ENCODE measurements at regions not wholly inside any gene's neighbourhood (a gene's known extent, or its start where the extent isn't known, plus 50 kb on each side); places are given as distances from the start of the nearest gene placed in this dataset.
"Not testable (repeated sequence)": the region's sequence is repeated elsewhere in the genome, so short reads cannot be mapped to it uniquely, and the experiment has no call there.

DNA sequence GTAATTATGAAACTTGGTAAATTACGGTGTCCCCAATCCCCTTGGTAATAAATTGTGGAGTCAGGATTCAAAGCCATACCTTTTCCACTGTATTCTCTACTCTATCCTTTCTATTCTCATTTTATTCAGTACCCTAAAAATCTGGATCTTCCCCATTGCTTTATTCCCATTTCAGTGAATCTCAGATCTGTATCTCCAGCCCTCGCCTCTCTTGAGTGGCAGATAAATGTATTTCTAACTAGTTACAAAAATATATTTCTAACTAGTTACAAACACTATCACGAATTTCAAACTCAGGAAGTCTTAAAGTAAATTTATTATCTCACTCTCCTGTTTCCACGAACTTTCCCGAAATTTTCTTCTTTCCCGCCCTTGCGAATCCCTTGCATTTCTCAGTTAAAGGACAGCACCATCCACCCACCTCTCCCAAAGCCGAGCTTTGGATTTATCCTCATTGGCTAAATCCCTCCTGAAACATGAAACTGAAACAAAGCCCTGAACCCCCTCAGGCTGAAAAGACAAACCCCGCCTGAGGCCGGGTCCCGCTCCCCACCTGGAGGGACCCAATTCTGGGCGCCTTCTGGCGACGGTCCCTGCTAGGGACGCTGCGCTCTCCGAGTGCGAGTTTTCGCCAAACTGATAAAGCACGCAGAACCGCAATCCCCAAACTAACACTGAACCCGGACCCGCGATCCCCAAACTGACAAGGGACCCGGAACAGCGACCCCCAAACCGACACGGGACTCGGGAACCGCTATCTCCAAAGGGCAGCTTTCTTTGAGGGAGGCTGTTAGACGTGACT is 164.3 kb upstream of the PABPC3 start:
- Histone ChIP-seq H3K4me1 (ENCODE audit: control insufficient read depth in 2 of 2, insufficient read depth in 2 of 2, low read length in 2 of 2) (no peaks in the 10 kb centered on the region), H3K36me3 (ENCODE audit: control insufficient read depth in 2 of 2, insufficient read depth in 2 of 2, low read length in 2 of 2) (no peaks in the 10 kb centered on the region), H3K27ac (ENCODE audit: low read depth in 2 of 2, low read length in 2 of 2) (no peak overlapping the region), H3K9me3 (ENCODE audit: control insufficient read depth in 2 of 2, low read length in 2 of 2) (no peaks in the 10 kb centered on the region), H3K4me3 (ENCODE audit: low read length in 2 of 2) (no peak overlapping the region), H3K27me3 (ENCODE audit: control insufficient read depth in 2 of 2, insufficient read depth in 2 of 2, low read length in 2 of 2) (peaks cover 3 to 6% of the 10 kb centered on the region in 2 donors), H3K9ac (ENCODE audit: low read depth in 1 of 2, low read length in 2 of 2) (no peak overlapping the region)

DNA sequence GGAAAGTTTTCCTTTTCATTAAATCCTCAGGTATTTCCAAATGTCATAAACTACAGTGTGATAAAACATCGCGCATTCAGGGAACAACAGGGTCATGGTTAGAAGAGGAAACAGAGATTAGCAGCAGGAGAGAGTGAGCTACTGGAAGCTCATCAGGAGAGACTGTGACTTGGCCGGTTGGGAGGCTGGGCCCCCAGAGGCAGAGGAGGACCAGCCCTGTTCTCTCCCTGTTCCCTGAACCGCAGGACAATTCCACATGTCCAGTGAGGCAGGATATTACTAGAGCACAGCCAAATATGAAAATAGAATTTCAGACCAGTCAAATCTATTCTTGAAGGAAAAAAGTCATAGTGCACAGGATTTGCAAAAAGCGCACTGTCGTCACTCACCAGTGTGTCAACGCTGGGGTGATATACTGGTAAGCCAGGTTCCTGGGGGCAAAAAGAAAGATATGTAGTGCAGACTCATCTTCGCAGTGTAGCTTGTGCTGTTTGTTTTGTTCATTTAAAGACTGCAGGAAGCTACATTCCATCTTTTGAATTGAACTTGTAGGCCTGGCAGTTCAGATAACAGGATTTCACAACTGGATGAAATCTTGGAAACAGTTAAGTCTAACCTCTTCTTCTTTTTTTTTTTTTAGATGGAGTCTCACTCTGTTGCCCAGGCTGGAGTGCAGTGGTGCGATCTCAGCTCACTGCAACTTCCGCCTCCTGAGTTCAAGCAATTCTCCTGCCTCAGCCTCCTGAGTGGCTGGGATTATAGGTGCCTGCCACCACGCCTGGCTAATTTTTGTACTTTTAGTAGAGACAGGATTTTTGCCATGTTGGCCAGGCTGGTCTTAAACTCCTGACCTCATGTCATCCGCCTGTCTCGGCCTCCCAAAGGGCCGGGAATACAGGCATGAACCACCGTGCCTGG is 162.6 kb upstream of the PABPC3 start:
- not testable (repeated sequence) for H3K9ac ChIP-seq (ENCODE audit: low read depth in 1 of 2, low read length in 2 of 2); H3K4me3 ChIP-seq (ENCODE audit: low read length in 2 of 2); H3K27me3 ChIP-seq (ENCODE audit: control insufficient read depth in 2 of 2, insufficient read depth in 2 of 2, low read length in 2 of 2); H3K4me1 ChIP-seq (ENCODE audit: control insufficient read depth in 2 of 2, insufficient read depth in 2 of 2, low read length in 2 of 2); H3K9me3 ChIP-seq (ENCODE audit: control insufficient read depth in 2 of 2, low read length in 2 of 2); H3K36me3 ChIP-seq (ENCODE audit: control insufficient read depth in 2 of 2, insufficient read depth in 2 of 2, low read length in 2 of 2); H3K27ac ChIP-seq (ENCODE audit: low read depth in 2 of 2, low read length in 2 of 2)

DNA sequence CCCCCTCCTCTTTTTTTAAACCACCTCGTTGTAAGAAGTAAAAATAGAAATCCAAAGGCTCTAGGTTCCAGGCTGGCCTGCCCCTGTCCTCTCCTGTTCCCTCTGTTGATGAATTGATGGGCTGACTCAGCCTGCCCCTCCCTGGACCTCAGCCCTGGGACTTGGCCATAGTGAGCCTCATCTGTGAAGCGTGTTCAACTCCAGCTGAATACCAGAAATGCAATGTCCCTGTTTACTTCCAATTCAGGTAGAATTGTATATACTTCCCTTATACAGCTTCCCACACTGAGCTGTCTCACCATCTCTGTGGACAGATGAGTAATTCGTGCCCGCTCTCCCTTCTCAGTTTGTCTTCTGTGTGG is 161.9 kb upstream of the PABPC3 start:
- H3K4me3 ChIP-seq (ENCODE audit: low read length in 2 of 2); H3K9me3 ChIP-seq (ENCODE audit: control insufficient read depth in 2 of 2, low read length in 2 of 2); H3K36me3 ChIP-seq (ENCODE audit: control insufficient read depth in 2 of 2, insufficient read depth in 2 of 2, low read length in 2 of 2); H3K9ac ChIP-seq (ENCODE audit: low read depth in 1 of 2, low read length in 2 of 2); H3K27me3 ChIP-seq (ENCODE audit: control insufficient read depth in 2 of 2, insufficient read depth in 2 of 2, low read length in 2 of 2); H3K4me1 ChIP-seq (ENCODE audit: control insufficient read depth in 2 of 2, insufficient read depth in 2 of 2, low read length in 2 of 2); H3K27ac ChIP-seq (ENCODE audit: low read depth in 2 of 2, low read length in 2 of 2): not testable (repeated sequence)

DNA sequence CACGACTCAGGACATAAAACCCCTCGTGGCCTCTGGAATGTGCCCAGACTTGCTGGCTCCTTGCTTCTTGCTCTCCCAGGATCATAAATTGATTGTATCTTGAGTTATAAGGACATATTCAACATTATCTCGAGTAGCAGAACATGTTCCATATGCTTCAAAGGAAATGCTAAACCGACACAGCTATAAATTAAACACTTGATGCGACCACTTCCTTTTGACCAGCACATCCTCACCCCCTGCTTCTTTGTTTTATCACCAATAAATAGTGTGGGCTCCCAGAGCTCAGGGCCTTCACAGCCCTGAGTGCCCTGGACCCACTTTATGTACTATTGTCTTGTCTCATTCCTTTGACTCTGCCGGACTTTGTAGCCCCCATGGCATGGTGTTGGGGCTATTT is 157.0 kb upstream of the PABPC3 start:
- H3K27me3 ChIP-seq (ENCODE audit: control insufficient read depth in 2 of 2, insufficient read depth in 2 of 2, low read length in 2 of 2), result no peaks in the 10 kb centered on the region
- no peaks in the 10 kb centered on the region for H3K4me1 ChIP-seq (ENCODE audit: control insufficient read depth in 2 of 2, insufficient read depth in 2 of 2, low read length in 2 of 2)
- no peak overlapping the region for H3K4me3 ChIP-seq (ENCODE audit: low read length in 2 of 2)
- H3K9ac ChIP-seq (ENCODE audit: low read depth in 1 of 2, low read length in 2 of 2), result no peak overlapping the region
- H3K9me3 ChIP-seq (ENCODE audit: control insufficient read depth in 2 of 2, low read length in 2 of 2), result no peaks in the 10 kb centered on the region
- no peaks in the 10 kb centered on the region for H3K36me3 ChIP-seq (ENCODE audit: control insufficient read depth in 2 of 2, insufficient read depth in 2 of 2, low read length in 2 of 2)
- no peak overlapping the region for H3K27ac ChIP-seq (ENCODE audit: low read depth in 2 of 2, low read length in 2 of 2)

DNA sequence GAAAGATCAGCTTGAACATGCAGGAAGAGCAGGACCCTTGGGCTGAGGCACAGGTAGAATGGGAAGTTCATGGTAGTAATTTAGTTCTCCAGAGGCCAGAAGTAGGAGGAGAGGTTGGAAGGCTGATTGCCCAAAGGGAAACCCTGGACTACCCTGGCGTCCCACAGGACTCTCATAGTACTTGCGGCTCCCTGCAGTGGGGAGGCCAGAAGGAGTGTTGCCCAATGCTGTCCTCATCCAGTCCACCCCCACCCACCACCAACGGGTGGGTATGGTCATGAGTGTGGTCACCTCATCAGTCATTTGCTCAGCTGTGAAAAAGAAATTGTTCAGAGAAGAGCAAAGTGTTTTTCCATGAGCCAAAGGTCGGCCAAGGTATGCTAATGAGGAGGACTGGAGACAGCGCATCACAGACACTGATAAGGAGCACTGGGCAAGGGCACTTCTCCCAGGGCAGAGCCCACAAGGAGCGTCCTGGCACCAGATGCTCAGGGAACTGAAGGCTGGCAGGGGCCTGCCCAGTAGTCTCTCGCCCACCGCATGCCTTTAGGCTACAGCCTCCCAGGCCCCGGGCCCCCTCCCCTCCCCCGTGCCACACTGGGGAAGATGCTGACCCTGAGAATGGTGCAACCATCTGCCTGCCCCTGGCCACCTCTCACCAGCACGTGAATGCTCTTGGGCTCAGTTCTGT is 154.8 kb upstream of the PABPC3 start:
- H3K4me3 ChIP-seq (ENCODE audit: low read length in 2 of 2); H3K27me3 ChIP-seq (ENCODE audit: control insufficient read depth in 2 of 2, insufficient read depth in 2 of 2, low read length in 2 of 2); H3K36me3 ChIP-seq (ENCODE audit: control insufficient read depth in 2 of 2, insufficient read depth in 2 of 2, low read length in 2 of 2); H3K9ac ChIP-seq (ENCODE audit: low read depth in 1 of 2, low read length in 2 of 2); H3K27ac ChIP-seq (ENCODE audit: low read depth in 2 of 2, low read length in 2 of 2); H3K4me1 ChIP-seq (ENCODE audit: control insufficient read depth in 2 of 2, insufficient read depth in 2 of 2, low read length in 2 of 2); H3K9me3 ChIP-seq (ENCODE audit: control insufficient read depth in 2 of 2, low read length in 2 of 2): not testable (repeated sequence)

DNA sequence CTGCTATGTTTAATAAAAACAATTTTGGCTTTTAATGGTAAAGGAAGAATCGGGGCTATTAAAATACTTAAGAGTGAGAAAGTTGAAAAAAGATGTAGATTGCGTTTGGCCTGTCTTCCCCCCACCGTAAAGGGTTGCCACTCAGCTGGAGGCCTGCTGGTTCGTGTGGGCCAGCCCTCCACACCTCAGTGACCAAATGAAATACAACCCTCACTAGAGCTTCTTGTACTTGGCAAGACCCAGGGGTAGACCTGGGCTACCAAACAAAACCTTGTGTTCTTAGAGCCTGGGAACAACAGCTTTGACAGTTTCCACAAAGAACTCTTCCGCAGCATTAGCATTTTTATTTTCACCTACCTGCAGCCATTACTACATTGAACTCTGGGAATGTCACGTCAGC is 152.8 kb upstream of the PABPC3 start:
- Histone ChIP-seq H3K4me1 (ENCODE audit: control insufficient read depth in 2 of 2, insufficient read depth in 2 of 2, low read length in 2 of 2) (no peaks in the 10 kb centered on the region), H3K9ac (ENCODE audit: low read depth in 1 of 2, low read length in 2 of 2) (no peak overlapping the region), H3K9me3 (ENCODE audit: control insufficient read depth in 2 of 2, low read length in 2 of 2) (no peaks in the 10 kb centered on the region), H3K36me3 (ENCODE audit: control insufficient read depth in 2 of 2, insufficient read depth in 2 of 2, low read length in 2 of 2) (no peaks in the 10 kb centered on the region), H3K27ac (ENCODE audit: low read depth in 2 of 2, low read length in 2 of 2) (no peak overlapping the region), H3K27me3 (ENCODE audit: control insufficient read depth in 2 of 2, insufficient read depth in 2 of 2, low read length in 2 of 2) (no peaks in the 10 kb centered on the region), H3K4me3 (ENCODE audit: low read length in 2 of 2) (no peak overlapping the region)

DNA sequence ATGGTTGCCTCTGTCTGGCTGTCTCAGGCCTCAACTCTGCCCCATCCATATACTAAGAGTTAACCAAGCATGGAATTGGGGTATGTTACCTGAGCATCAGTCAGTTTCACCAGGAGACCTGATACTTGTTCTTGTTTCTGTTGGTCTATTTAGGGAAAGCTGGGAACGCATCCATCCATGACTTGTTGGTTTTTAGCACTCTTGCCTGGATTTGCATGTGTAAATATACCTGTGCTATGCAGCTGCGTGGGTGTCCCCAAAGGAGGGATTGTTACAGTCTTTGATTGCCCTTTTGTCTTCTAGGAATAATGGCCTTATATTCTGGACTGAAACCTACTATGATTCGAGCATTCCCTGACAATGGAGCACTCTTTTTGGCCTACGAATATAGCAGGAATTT is 151.9 kb upstream of the PABPC3 start:
- not testable (repeated sequence) for H3K4me3 ChIP-seq (ENCODE audit: low read length in 2 of 2); H3K27me3 ChIP-seq (ENCODE audit: control insufficient read depth in 2 of 2, insufficient read depth in 2 of 2, low read length in 2 of 2); H3K36me3 ChIP-seq (ENCODE audit: control insufficient read depth in 2 of 2, insufficient read depth in 2 of 2, low read length in 2 of 2); H3K4me1 ChIP-seq (ENCODE audit: control insufficient read depth in 2 of 2, insufficient read depth in 2 of 2, low read length in 2 of 2); H3K9me3 ChIP-seq (ENCODE audit: control insufficient read depth in 2 of 2, low read length in 2 of 2); H3K27ac ChIP-seq (ENCODE audit: low read depth in 2 of 2, low read length in 2 of 2); H3K9ac ChIP-seq (ENCODE audit: low read depth in 1 of 2, low read length in 2 of 2)

DNA sequence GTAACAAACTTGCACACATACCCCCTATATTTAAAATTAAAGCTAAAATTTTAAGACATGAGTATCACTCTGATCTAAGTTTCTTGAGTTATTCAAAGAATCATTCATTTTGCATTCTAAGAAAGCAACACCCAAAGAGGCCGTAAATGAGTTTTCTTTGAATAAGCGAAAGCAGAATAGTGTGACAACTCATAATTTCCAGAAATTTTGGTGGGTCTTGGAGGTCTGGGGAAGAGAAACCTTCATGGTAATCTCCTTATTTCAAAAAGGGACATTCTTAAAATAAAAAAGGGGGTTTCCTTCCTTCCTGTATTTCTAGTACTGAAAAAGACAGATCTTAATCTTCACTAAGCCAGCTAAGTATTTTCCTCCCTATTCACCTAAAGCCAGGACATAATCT is 147.0 kb upstream of the PABPC3 start:
- H3K27me3 ChIP-seq (ENCODE audit: control insufficient read depth in 2 of 2, insufficient read depth in 2 of 2, low read length in 2 of 2); H3K36me3 ChIP-seq (ENCODE audit: control insufficient read depth in 2 of 2, insufficient read depth in 2 of 2, low read length in 2 of 2); H3K4me1 ChIP-seq (ENCODE audit: control insufficient read depth in 2 of 2, insufficient read depth in 2 of 2, low read length in 2 of 2); H3K9ac ChIP-seq (ENCODE audit: low read depth in 1 of 2, low read length in 2 of 2); H3K4me3 ChIP-seq (ENCODE audit: low read length in 2 of 2); H3K27ac ChIP-seq (ENCODE audit: low read depth in 2 of 2, low read length in 2 of 2); H3K9me3 ChIP-seq (ENCODE audit: control insufficient read depth in 2 of 2, low read length in 2 of 2): not testable (repeated sequence)

DNA sequence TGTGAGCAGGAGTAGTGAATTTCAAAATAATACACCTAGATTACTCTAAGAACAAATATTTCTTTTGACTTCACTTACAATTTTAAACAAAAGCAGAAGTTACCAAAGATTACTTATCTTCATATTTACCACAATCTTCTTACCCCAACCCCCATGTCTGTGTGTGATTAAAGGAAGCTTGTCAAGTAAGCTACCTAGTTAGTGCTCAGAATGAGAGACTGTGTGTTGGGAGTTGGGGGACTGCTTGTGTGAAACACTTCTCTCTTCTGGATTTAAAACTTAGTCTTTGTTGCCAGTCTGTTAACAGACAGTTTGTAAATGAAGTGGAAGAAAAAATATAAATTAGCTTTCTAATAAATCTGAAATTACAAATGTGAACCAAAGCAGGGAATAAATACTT is 145.3 kb upstream of the PABPC3 start:
- H3K36me3 ChIP-seq (ENCODE audit: control insufficient read depth in 2 of 2, insufficient read depth in 2 of 2, low read length in 2 of 2); H3K9me3 ChIP-seq (ENCODE audit: control insufficient read depth in 2 of 2, low read length in 2 of 2); H3K27ac ChIP-seq (ENCODE audit: low read depth in 2 of 2, low read length in 2 of 2); H3K9ac ChIP-seq (ENCODE audit: low read depth in 1 of 2, low read length in 2 of 2); H3K27me3 ChIP-seq (ENCODE audit: control insufficient read depth in 2 of 2, insufficient read depth in 2 of 2, low read length in 2 of 2); H3K4me3 ChIP-seq (ENCODE audit: low read length in 2 of 2); H3K4me1 ChIP-seq (ENCODE audit: control insufficient read depth in 2 of 2, insufficient read depth in 2 of 2, low read length in 2 of 2): not testable (repeated sequence)

DNA sequence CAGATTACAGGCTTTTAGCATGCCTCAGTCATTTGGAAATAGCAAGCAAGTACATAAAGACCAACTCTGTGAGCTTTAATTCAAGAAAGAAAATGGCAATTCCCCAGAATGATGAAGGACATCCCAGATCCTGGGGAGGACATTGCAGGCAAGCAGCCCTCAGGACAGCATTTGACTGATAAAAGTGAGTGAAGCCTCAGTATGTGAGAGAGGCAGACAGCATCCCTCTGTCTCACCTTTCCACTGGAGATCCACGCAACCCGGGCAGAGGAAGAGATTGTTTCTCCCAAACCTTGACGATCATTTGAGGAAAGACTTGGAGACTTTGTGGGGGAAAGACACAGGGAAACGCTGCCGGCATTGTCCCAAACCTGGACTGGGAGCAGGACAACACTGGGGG is 128.0 kb upstream of the PABPC3 start:
- Histone ChIP-seq H3K4me3 (ENCODE audit: low read length in 2 of 2) (peak overlapping the region; percentile 46), H3K9ac (ENCODE audit: low read depth in 1 of 2, low read length in 2 of 2) (peak overlapping the region; percentile 17 to 34)

More for the DNA sequence above, 128.0 kb upstream of the PABPC3 start:
- not testable (repeated sequence) for H3K27ac ChIP-seq (ENCODE audit: low read depth in 2 of 2, low read length in 2 of 2); H3K9me3 ChIP-seq (ENCODE audit: control insufficient read depth in 2 of 2, low read length in 2 of 2); H3K36me3 ChIP-seq (ENCODE audit: control insufficient read depth in 2 of 2, insufficient read depth in 2 of 2, low read length in 2 of 2); H3K27me3 ChIP-seq (ENCODE audit: control insufficient read depth in 2 of 2, insufficient read depth in 2 of 2, low read length in 2 of 2); H3K4me1 ChIP-seq (ENCODE audit: control insufficient read depth in 2 of 2, insufficient read depth in 2 of 2, low read length in 2 of 2)
